ENCODE measurements at regions not wholly inside any gene's neighbourhood (a gene's known extent, or its start where the extent isn't known, plus 50 kb on each side); places are given as distances from the start of the nearest gene placed in this dataset.
"Not testable (repeated sequence)": the region's sequence is repeated elsewhere in the genome, so short reads cannot be mapped to it uniquely, and the experiment has no call there.

GRCh38 chr9:75197561-75197960 is 109.2 kb downstream of the OSTF1 start:
- DNase-seq: peak in 1 of 42 donors; percentile 40
- intact Hi-C loops (cut with DNase I): no loop called here

DNA sequence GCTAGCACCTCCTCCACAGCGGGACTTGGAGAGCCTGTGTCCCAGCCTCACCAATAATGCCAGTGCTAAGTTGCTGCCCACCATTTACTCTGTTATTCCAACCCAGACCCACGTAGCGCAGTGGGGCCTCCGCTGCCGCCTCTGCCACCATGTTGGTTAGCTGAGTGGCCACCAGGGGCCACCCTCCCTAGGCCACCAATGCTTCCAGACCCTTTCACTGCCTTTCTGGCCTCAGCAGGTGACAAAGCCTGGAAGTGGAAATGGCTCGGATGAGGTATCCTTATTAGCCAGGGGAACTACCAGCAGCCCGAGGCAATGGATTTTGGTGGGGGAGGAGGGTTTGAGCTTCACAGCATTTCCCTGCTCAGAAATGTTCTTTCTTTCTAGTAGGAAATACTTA is 110.1 kb downstream of the OSTF1 start:
- no peak for DNase-seq
- intact Hi-C loops (cut with DNase I): no loop called here

DNA sequence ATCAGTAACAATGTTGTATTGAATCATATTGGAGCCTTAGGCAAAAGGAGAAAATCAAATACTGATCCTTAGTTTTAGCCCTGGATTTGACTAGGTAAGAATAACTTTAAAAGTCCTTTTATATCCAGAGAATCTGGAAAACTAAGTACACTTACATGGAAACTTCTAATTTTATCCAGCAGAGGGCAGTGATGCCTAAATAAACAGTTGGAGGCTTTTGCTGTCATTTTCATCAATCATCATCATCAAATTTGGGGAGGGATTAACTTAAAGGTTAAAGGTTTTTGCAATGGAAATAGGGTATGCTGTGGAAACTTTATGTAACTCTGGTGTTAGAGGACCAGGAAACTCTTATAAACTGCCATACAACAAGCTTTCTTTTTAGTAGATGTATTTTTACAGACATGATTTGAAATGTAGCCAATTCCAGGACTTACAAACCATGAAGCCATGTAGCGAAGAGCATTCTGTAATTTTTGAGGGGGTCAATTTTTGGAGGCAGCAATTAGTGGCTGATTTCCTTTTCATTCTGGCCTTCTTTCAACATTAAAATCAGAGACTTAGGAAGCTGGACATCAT is 112.7 kb downstream of the OSTF1 start:
- intact Hi-C loops (cut with DNase I): no loop called here
- peak in 3 of 42 donors; percentile 14 to 48 (median 28) for DNase-seq

GRCh38 chr9:75201480-75202209 is 113.3 kb downstream of the OSTF1 start:
- no peak for DNase-seq
- intact Hi-C loops (cut with DNase I): no loop called here

DNA sequence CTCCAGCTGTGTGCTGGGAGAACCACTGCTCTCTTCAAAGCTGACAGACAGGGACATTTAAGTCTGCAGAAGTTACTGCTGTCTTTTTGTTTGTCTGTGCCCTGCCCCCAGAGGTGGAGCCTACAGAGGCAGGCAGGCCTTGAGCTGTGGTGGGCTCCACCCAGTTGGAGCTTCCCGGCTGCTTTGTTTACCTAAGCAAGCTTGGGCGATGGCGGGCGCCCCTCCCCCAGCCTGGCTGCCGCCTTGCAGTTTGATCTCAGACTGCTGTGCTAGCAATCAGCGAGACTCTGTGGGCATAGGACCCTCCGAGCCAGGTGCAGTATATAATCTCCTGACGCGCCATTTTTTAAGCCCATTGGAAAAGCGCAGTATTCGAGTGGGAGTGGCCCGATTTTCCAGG is 119.7 kb downstream of the OSTF1 start:
- intact Hi-C loops (cut with DNase I); DNase-seq: not testable (repeated sequence)

- DNase-seq: no peak
- intact Hi-C loops (cut with DNase I): no loop called here
Measured at GRCh38 chr9:75210215-75210614, 121.9 kb downstream of the OSTF1 start.

DNA sequence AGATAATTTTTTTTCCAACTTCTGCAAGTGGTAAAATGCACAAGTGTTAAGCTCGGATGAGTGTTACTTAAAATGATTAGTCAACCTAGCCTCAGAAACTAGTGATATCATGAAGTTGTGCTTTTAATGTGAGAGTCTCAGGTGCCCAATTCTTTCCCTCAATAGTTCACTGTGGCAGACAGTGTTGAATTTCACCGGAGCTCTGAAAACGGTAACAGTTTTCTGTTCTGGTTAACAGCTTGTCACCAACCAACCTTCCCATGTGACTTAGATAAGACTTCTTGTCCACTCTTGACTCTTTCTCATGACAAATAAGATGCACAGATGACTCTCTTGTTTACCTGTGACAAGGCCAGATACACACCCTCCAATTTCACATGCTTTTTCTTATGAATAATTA is 125.5 kb downstream of the OSTF1 start:
- DNase-seq: no peak
- intact Hi-C loops (cut with DNase I): no loop called here

GRCh38 chr9:75226403-75227139 is 138.3 kb downstream of the OSTF1 start:
- intact Hi-C loops (cut with DNase I): no loop called here

DNA sequence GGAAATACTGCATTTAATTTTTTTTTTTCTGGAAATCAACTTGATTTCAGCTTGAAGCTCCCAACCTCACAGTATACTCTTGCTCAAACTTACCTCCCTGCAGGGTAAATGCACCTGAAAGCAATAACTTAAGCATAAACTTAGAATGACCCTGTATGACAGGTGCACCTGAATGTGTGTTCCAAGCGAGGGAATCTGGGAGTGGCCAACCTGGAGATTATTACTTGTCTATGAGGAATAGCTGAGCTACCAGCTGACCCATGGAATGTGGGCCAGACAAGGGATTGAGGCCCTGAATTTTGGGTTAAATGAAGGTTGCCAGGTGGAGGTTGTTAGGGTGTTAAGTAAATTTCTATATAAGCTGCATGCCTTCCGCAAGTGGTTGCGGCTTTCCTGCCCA is 140.6 kb downstream of the OSTF1 start:
- no peak for DNase-seq
- intact Hi-C loops (cut with DNase I): no loop called here

More at GRCh38 chr9:75226403-75227139, 138.3 kb downstream of the OSTF1 start:
- DNase-seq: no peak

DNA sequence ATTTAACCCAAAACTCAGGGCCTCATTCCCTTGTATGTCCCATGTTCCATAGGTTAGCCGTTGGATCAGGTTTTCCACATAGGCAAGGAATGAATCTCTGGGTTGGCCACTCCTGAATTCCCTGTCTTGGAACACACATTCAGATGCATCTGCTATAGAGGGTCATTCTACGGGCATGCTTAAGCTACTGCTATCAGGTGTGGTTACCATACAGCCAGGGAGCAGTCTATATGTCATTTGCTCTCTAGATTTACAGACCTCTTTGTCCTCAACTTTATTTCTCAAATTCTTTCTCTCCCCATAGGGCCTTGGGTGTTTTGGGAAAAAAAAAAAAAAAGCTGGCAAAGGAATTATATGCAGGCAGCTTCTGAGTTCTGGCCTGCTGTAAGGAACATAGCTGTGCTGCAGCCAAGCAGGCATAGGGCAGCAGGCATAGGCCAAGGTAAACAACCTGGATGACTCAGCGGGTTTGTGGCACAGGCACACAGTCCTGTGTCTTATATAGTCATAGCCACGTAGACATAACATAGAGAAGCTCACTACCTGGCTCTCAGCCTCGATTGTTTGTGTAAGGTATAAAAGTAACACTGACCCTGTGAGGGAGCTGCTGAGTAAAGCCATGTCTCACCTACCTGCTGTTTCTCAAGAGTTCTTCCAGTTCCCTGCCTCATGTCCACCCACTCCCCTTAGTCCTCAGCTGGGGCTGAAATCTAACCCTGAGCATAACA is 141.5 kb downstream of the OSTF1 start:
- no peak for DNase-seq
- intact Hi-C loops (cut with DNase I): no loop called here

GRCh38 chr9:75230469-75230868 is 142.2 kb downstream of the OSTF1 start:
- DNase-seq: no peak
- intact Hi-C loops (cut with DNase I): no loop called here

DNA sequence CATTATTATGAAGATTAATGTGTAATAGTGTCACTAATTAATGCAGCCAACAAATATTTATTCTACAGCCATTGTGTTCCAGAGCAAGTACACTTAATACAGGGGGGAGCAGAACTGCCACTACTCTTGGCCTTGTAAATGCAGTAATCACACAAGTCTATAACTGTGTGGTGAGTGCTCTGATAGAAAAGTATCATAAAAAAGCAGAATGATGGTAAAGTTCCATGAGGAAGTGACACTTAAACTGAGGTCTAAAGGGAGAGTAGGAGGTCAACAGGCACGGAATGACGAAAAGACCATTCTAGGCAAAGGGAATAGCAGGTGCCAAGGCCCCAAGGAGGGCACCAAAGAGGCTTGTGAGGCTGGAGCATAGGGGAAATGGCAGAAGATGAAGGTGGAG is 142.9 kb downstream of the OSTF1 start:
- intact Hi-C loops (cut with DNase I): no loop called here
- no peak for DNase-seq

GRCh38 chr9:75233011-75233410 is 144.7 kb downstream of the OSTF1 start:
- no peak for DNase-seq
- intact Hi-C loops (cut with DNase I): no loop called here

- intact Hi-C loops (cut with DNase I): no loop called here
- no peak for DNase-seq
Measured at GRCh38 chr9:75235632-75236031, 147.3 kb downstream of the OSTF1 start.

- peak in 30 of 42 donors; percentile 5 to 74 (median 30) for DNase-seq
- intact Hi-C loops (cut with DNase I): no loop called here
Measured at GRCh38 chr9:75238311-75238976, 150.1 kb downstream of the OSTF1 start.

DNA sequence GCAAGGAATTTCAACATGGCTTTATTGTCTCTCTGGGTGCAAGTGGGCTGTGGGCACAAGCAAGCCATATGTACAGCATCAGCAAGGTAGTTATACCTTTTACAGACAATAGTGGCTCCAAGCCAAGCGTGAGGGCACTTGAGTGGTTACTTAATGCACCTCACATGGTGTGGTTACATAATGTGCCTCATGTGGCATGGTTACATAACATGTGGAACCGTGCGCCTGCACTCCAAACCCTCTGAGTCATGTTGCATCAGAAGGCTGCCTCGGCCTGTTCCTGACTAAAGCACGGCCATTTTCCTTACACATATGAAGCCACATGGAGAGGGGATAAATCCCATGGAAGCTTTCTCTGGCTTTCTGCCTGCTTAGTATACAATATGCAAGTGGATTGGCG is 150.9 kb downstream of the OSTF1 start:
- intact Hi-C loops (cut with DNase I): no loop called here
- DNase-seq: no peak

DNA sequence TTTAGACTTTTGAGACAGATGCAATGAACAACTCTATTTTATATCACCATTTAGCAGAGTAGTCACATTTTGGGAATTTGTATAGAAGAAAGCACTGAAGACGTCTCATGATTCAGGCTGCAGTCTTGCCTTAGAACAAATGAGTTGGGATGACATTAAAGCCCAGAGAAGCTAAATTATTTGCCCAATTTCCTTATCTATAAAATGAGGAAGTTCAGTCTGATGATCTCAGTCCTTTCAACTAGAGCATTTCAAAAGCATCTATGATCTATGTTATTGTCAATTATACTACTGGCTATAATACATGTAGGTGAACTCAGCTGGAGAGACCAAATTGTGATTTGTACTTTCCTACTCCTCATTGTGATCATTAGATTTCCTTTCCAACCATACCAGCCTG is 154.1 kb downstream of the OSTF1 start:
- intact Hi-C loops (cut with DNase I): no loop called here
- DNase-seq: no peak

- intact Hi-C loops (cut with DNase I): no loop called here
- no peak for DNase-seq
Measured at GRCh38 chr9:75246949-75247348, 158.6 kb downstream of the OSTF1 start.

DNA sequence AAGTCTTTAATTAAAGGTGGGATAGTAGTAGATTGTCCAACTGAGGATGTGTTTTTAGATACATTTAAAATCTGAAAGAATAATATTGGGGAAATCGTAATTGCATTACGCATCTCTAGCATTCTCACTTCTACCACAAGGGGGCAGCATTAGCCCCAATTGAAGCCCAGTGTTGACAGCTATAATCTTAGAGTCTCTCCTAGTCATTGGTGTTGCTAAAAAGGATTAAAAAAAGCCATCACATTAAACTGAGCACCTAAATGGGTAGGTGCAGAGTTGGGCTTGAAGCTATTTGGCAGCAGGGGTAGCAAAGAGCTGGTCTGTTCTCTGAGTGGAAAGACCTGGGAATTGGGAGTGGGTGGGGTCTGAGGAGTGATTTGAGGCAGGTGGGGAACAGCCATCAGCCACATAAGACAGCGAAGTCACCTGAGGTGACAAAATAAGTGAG is 177.2 kb downstream of the OSTF1 start:
- intact Hi-C loops (cut with DNase I): no loop called here
- DNase-seq: peak in 40 of 42 donors; percentile 12 to 85 (median 56)

Measured in head of caudate nucleus (tissue), 42 donors.